Non-pigmented ciliary epithelial cell (primary cell): ENCODE measurements at regions not wholly inside any gene's neighbourhood (a gene's known extent, or its start where the extent isn't known, plus 50 kb on each side); places are given as distances from the start of the nearest gene placed in this dataset.
A peak's percentile ranks its signal among the peaks of the same experiment; 100 is the strongest.
"Not testable (repeated sequence)": the region's sequence is repeated elsewhere in the genome, so short reads cannot be mapped to it uniquely, and the experiment has no call there.

Experiments used
- DNase-seq: peaks from one replicate; pipeline ENCODE4 v3.0.0-alpha.2; 2010; ENCODE audit warnings: low read depth

- DNase-seq = no peak
Measured at GRCh38 chr19:57033576-57033975, 86.2 kb upstream of the USP29 start.

- DNase-seq = no peak
Measured at GRCh38 chr19:57034544-57034943, 85.2 kb upstream of the USP29 start.

DNA sequence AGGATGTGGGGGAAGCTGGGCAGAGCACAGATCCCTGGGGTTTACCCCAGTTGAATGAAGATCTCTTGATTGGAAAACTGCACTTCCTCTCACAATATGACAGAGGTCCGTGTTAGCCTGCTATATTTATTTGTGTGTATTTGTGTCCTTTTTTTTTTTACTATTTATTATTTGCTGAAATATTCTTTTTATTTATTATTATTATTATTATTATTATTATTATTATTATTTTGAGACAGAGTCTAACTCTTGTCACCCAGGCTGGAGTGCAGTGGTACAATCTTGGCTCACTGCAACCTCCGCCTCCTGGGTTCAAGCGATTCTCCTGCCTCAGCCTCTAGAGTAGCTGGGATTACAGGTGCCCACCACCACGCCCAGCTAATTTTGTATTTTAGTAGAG, 84.0 kb upstream of the USP29 start:
- DNase-seq = not testable (repeated sequence)

DNA sequence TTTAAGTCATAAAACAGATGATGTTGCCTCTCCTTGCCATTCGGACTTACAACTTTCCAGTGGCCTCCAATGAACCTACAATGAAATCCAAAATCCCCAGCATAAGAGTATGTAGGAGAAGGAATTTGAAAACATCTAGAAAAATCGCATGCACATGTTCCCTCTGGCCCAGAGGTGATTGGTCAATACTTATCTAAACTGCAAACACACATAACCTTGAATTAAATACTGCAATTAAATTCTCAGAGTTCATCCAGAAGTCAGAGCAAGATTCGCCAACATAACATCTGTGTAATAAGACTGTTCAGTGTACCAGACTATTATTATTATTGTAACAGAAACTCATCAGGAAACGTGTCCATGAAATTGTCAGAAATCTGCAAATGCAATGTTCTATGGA, 82.2 kb upstream of the USP29 start:
- DNase-seq = no peak

DNA sequence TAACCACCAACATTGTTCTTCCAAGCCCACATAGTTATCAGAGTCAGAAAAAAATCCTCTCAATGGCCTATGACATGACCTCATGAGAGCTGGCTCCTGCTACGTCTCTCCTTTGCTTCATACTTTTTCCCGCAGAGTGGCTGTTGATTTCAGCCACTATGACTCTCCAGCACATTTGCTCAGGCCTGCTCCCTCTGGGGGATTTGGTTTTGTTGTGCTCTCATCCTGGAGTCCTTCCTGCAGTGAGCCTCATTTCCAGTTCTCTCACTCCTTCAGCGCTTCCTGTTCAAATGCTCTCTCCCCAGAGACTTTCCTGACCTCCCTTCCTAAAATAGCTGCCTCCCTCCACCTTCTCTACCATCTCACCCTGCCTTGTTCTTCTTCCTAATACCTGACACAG, 72.0 kb upstream of the USP29 start:
- DNase-seq = no peak

GRCh38 chr19:57050863-57051262, 68.9 kb upstream of the USP29 start:
- DNase-seq = no peak

GRCh38 chr19:57052081-57052480, 67.7 kb upstream of the USP29 start:
- no peak for DNase-seq

GRCh38 chr19:57053401-57053800, 66.4 kb upstream of the USP29 start:
- DNase-seq = no peak

DNA sequence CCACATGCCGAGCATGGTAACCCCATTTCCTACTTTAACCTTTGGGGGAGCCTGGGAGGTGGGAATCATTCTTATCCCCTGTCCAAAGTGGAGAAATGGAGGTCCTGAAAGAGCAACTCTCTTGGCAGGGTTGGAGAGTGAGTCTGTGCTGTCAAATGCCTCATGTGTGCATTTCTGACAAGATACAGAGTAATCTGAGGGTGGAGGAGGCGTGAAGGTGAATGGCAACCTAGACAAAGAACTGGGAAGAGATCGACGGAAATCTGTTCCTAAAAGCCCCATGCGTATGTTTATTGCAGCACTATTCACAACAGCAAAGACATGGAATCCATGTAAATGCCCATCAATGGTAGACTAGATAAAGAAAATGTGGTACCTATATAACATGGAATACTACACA, 63.8 kb upstream of the USP29 start:
- DNase-seq = no peak

DNA sequence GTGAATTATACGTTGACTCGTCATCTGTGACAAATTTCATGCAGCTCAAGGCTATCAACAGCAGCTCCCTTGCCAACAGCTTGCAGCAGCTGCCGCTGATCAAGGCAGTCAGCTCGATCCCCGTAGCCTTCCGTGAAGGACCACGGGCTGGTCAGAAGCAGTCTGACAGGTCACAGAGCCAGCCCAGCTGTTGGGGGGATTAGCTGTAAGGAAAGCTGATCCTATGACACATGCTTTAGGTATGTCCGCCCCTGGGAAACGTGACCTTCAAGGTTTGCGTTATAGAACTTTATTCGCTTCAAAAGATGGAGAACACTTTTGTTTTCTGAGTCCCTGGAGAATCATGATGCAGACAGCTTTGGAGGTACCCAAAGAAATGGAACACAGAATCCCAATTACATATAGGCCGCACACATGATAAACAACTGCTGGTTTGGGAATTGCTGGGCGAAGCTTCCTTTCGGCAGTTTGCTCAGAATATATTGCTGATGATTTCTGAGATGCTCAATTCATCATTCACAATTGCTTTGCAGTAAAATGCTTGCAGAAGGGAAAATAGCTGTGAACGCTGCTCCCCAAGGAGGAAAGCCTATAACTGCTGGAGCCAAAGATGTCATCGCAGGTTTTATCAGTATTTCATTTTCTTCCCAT, 62.6 kb upstream of the USP29 start:
- DNase-seq = peak; percentile 17

DNA sequence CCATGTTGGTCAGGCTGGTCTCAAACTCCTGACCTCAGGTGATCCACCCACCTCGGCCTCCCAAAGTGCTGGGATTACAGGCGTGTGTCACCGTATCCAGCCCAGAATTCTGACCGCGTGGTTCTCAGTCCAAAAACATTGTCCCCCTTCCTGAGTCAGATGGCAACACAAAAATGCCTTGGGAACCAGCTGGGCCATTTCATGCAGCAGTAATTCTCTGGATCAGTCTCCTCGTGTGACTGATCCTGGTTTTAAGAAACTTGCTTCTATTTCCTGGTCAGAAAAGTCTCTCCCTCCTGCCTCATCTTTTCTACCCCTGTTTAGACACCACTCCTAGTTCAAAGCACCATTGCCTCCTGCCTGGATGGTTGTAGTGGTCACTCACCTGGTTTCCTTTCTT, 60.9 kb upstream of the USP29 start:
- no peak for DNase-seq

DNA sequence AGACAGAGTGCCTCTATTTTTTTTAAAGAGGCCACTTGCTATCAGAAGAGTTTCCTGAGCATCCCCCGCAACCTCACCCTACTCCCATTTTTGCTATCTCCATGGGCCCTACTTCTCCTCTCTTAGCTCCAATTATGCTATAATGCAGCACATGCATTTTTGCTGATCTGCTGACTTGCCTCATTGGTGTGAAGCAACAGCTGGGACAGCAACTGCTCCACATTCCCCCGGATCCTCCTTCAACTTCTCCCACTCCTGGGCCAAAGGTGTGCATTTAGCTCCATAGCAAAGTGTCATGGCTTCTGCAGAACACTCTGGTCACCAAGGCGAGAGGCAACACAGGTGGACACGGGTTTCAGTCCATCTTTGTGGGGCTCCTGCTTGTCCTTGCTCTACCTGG, 56.7 kb upstream of the USP29 start:
- no peak for DNase-seq

GRCh38 chr19:57067440-57067839, 52.3 kb upstream of the USP29 start:
- no peak for DNase-seq

- DNase-seq = no peak
Measured at GRCh38 chr19:57068311-57068710, 51.5 kb upstream of the USP29 start.

- no peak for DNase-seq
Measured at GRCh38 chr19:57068921-57069697, 50.7 kb upstream of the USP29 start.
